Smooth muscle cell (in vitro differentiated cells): ENCODE measurements at regions not wholly inside any gene's neighbourhood (a gene's known extent, or its start where the extent isn't known, plus 50 kb on each side); places are given as distances from the start of the nearest gene placed in this dataset.

Experiments
- DNase-seq: peaks from one replicate; lab custom pipeline; 2025; ENCODE audit not compliant: unreplicated experiment; lab: John Stamatoyannopoulos, UW
- H2AFZ ChIP-seq: fragments of 200-600 bp; sonication (generic); 2 replicates; pipeline ENCODE4 v1.6.0; 2016; ENCODE audit warnings: antibody characterized with exemption, low read depth, mild to moderate bottlenecking
- H3F3A ChIP-seq: fragments of 200-600 bp; sonication (generic); 2 replicates; pipeline ENCODE4 v1.6.0; 2017; ENCODE audit warnings: antibody characterized with exemption, low read depth
- H3K27ac ChIP-seq: fragments of 200-600 bp; sonication (generic); 2 replicates; pipeline ENCODE4 v1.5.1; 2016; ENCODE audit warnings: low read depth, mild to moderate bottlenecking
- H3K27me3 ChIP-seq: fragments of 200-600 bp; sonication (generic); 2 replicates; pipeline ENCODE4 v1.6.1; 2016; ENCODE audit warnings: low read depth, mild to moderate bottlenecking
- H3K36me3 ChIP-seq: fragments of 200-600 bp; sonication (generic); 2 replicates; pipeline ENCODE4 v1.5.1; 2016; ENCODE audit warnings: low read depth
- H3K4me1 ChIP-seq: fragments of 200-600 bp; sonication (generic); 2 replicates; pipeline ENCODE4 v1.5.1; 2016; ENCODE audit warnings: low read depth
- H3K4me2 ChIP-seq: fragments of 200-600 bp; sonication (generic); 2 replicates; pipeline ENCODE4 v1.6.0; 2016; ENCODE audit warnings: mild to moderate bottlenecking
- H3K4me3 ChIP-seq: fragments of 200-600 bp; sonication (generic); 2 replicates; pipeline ENCODE4 v1.5.1; 2016; ENCODE audit warnings: mild to moderate bottlenecking
- H3K79me2 ChIP-seq: fragments of 200-600 bp; sonication (generic); 2 replicates; pipeline ENCODE4 v1.6.0; 2016; ENCODE audit warnings: low read depth, mild to moderate bottlenecking
- H3K9ac ChIP-seq: fragments of 200-600 bp; sonication (generic); 2 replicates; pipeline ENCODE4 v1.6.0; 2016; ENCODE audit warnings: low read depth
- H3K9me3 ChIP-seq: fragments of 200-600 bp; sonication (generic); replicated peaks from 2 replicates; pipeline ENCODE4 v1.5.1; 2016; ENCODE audit warnings: low read depth
- H4K20me1 ChIP-seq: fragments of 200-600 bp; sonication (generic); 2 replicates; pipeline ENCODE4 v1.6.0; 2016; ENCODE audit warnings: low read depth
- CTCF ChIP-seq: fragments of 200-600 bp; sonication (generic); IDR thresholded peaks from 2 replicates; pipeline ENCODE4 v1.5.1; 2017; ENCODE audit warnings: borderline replicate concordance, mild to moderate bottlenecking, antibody characterized with exemption; ENCODE audit not compliant: insufficient read depth, poor library complexity, severe bottlenecking
- WGBS: methylation state at CpG from one replicate; pipeline ENCODE4 v1.1.7; 2016; ENCODE audit warnings: low lambda C conversion rate; 5-methylcytosine and 5-hydroxymethylcytosine counted together

- Histone ChIP-seq H2AFZ (no peak overlapping the region), H3K4me2 (no peak overlapping the region), H3K9ac (no peak overlapping the region), H3K9me3 (no peaks in the 10 kb centered on the region), H4K20me1 (no peaks in the 10 kb centered on the region), H3K4me3 (no peak overlapping the region), H3K79me2 (no peaks in the 10 kb centered on the region), H3K36me3 (no peaks in the 10 kb centered on the region), H3K27me3 (no peaks in the 10 kb centered on the region), H3K4me1 (no peaks in the 10 kb centered on the region), H3K27ac (no peak overlapping the region), H3F3A (no peaks in the 10 kb centered on the region)
- no peak for TF ChIP-seq CTCF
- WGBS: 67% methylated on average over 2 of the region's 2 CpGs
- no peak for DNase-seq
Observed at GRCh38 chr2:12883906-12884305, 167.2 kb downstream of the TRIB2 start.

DNA sequence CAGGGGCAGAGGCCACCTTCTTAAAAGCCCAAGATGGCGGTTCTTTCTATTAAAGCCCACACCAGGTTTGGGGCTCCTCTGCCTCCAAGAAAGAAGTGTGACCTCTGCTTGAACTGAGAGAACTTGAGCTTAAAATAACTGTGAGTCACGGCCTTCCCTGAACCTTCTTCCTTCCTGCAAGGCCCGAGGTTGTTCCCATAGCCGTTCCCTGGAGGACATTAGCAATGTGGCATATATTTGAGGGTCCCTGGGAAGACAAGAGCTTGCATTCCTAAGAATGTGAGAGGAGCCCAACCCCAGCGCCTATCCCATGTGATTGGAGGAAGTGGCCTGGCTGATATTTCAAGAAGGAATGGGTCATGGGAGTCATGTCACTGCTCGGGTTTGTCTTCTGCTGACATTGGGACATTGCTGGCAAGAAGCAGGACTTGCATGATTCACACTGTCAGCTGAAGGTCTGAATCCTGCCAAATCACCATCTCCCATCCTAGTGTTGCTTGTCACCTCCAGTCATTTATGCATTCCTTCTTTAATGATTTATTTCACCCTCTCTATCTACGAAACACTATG, 168.1 kb downstream of the TRIB2 start:
- H3K79me2 ChIP-seq: no peaks in the 10 kb centered on the region
- H3K9me3 ChIP-seq: no peaks in the 10 kb centered on the region
- H3K4me3 ChIP-seq: no peak overlapping the region
- H3K36me3 ChIP-seq: no peaks in the 10 kb centered on the region
- H3K27ac ChIP-seq: no peak overlapping the region
- H2AFZ ChIP-seq: no peak overlapping the region
- 67% methylated on average over 7 of the region's 7 CpGs for WGBS
- H3F3A ChIP-seq: no peaks in the 10 kb centered on the region
- no peak overlapping the region for H3K4me2 ChIP-seq
- no peak for DNase-seq
- no peaks in the 10 kb centered on the region for H3K4me1 ChIP-seq
- TF ChIP-seq CTCF: no peak
- no peak overlapping the region for H3K9ac ChIP-seq
- H4K20me1 ChIP-seq: no peaks in the 10 kb centered on the region
- no peaks in the 10 kb centered on the region for H3K27me3 ChIP-seq

DNA sequence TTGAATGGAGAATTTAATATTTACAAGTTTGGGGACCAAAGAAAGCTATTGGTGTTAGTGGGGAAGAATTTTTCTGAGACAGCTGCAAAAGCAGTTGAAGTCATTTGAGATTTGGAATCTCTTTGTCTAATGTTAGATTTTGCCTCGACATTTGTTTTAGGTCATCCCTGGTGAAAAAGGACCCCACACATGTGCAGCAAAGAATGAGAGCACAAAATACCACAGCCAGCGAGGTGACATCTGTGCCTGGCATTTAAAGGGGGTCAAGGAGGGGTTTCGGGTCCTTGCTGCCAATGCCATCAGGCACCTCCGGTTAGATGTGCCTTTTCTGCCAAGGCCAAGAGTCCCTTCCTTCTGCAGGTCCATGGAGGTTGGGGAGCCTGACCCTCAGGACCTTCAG, 173.3 kb downstream of the TRIB2 start:
- no peaks in the 10 kb centered on the region for H4K20me1 ChIP-seq
- no peak overlapping the region for H3K4me3 ChIP-seq
- no peaks in the 10 kb centered on the region for H3F3A ChIP-seq
- H3K27me3 ChIP-seq: no peaks in the 10 kb centered on the region
- no peak overlapping the region for H3K4me2 ChIP-seq
- no peak overlapping the region for H3K27ac ChIP-seq
- H3K9me3 ChIP-seq: no peaks in the 10 kb centered on the region
- WGBS: 89% methylated on average over 4 of the region's 4 CpGs
- no peak overlapping the region for H2AFZ ChIP-seq
- H3K9ac ChIP-seq: no peak overlapping the region
- H3K4me1 ChIP-seq: no peaks in the 10 kb centered on the region
- DNase-seq: no peak
- no peaks in the 10 kb centered on the region for H3K36me3 ChIP-seq
- no peak for TF ChIP-seq CTCF
- no peaks in the 10 kb centered on the region for H3K79me2 ChIP-seq

GRCh38 chr2:12890481-12890991, 173.8 kb downstream of the TRIB2 start:
- WGBS: 43% methylated on average over 6 of the region's 6 CpGs
- no peaks in the 10 kb centered on the region for H3K36me3 ChIP-seq
- no peak for DNase-seq
- H3K9me3 ChIP-seq: no peaks in the 10 kb centered on the region
- H4K20me1 ChIP-seq: no peaks in the 10 kb centered on the region
- no peak overlapping the region for H3K4me2 ChIP-seq
- H3K9ac ChIP-seq: no peak overlapping the region
- H3K27ac ChIP-seq: no peak overlapping the region
- H3K4me3 ChIP-seq: no peak overlapping the region
- no peak for TF ChIP-seq CTCF
- H3K4me1 ChIP-seq: no peaks in the 10 kb centered on the region
- no peaks in the 10 kb centered on the region for H3K79me2 ChIP-seq
- no peaks in the 10 kb centered on the region for H3K27me3 ChIP-seq
- no peaks in the 10 kb centered on the region for H3F3A ChIP-seq
- peak overlapping the region; percentile 33 for H2AFZ ChIP-seq
